Loucy (cell line): ENCODE measurements at regions not wholly inside any gene's neighbourhood (a gene's known extent, or its start where the extent isn't known, plus 50 kb on each side); places are given as distances from the start of the nearest gene placed in this dataset.
"Not testable (repeated sequence)": the region's sequence is repeated elsewhere in the genome, so short reads cannot be mapped to it uniquely, and the experiment has no call there.

Experiments used
- H2AFZ ChIP-seq: fragments of 200-600 bp; sonication (generic); 2 replicates; pipeline ENCODE4 v1.6.0; 2016; ENCODE audit warnings: antibody characterized with exemption, mild to moderate bottlenecking, low read length, moderate library complexity
- H3F3A ChIP-seq: fragments of 200-600 bp; 2 replicates; pipeline ENCODE4 v1.6.0; 2016; ENCODE audit warnings: antibody characterized with exemption, low read depth, mild to moderate bottlenecking
- H3K27me3 ChIP-seq: fragments of 200-600 bp; sonication (generic); 2 replicates; pipeline ENCODE4 v1.6.1; 2014; ENCODE audit warnings: low read length, mild to moderate bottlenecking; ENCODE audit not compliant: insufficient read depth, poor library complexity, severe bottlenecking
- H3K36me3 ChIP-seq: fragments of 200-600 bp; sonication (generic); 2 replicates; pipeline ENCODE4 v1.6.1; 2016; ENCODE audit warnings: low read length; ENCODE audit not compliant: insufficient read depth
- H3K4me1 ChIP-seq: fragments of 200-600 bp; sonication (generic); 2 replicates; pipeline ENCODE4 v1.5.1; 2014; ENCODE audit warnings: low read length, mild to moderate bottlenecking; ENCODE audit not compliant: insufficient read depth, poor library complexity, severe bottlenecking
- H3K4me2 ChIP-seq: fragments of 200-600 bp; sonication (generic); 2 replicates; pipeline ENCODE4 v1.6.0; 2014; ENCODE audit warnings: antibody characterized with exemption, low read length, low read depth, mild to moderate bottlenecking; ENCODE audit not compliant: poor library complexity, severe bottlenecking
- H3K4me3 ChIP-seq: fragments of 200-600 bp; sonication (generic); 2 replicates; pipeline ENCODE4 v1.5.1; 2014; ENCODE audit warnings: low read length, mild to moderate bottlenecking, mixed read lengths; ENCODE audit not compliant: poor library complexity, severe bottlenecking
- H3K79me2 ChIP-seq: fragments of 200-600 bp; sonication (generic); 2 replicates; pipeline ENCODE4 v1.6.1; 2014; ENCODE audit warnings: low read length; ENCODE audit not compliant: insufficient read depth
- H3K9ac ChIP-seq: fragments of 200-600 bp; sonication (generic); 2 replicates; pipeline ENCODE4 v1.6.0; 2014; ENCODE audit warnings: mild to moderate bottlenecking, low read depth, low read length, moderate library complexity; ENCODE audit not compliant: poor library complexity, severe bottlenecking
- H3K9me2 ChIP-seq: fragments of 200-600 bp; sonication (generic); replicated peaks from 2 replicates; pipeline ENCODE4 v1.6.1; 2016; ENCODE audit warnings: low read depth, low read length, mixed read lengths
- H3K9me3 ChIP-seq: fragments of 200-600 bp; sonication (generic); 2 replicates; pipeline ENCODE4 v1.6.1; 2014; ENCODE audit warnings: mild to moderate bottlenecking, antibody characterized with exemption, low read length, low read depth; ENCODE audit not compliant: insufficient read depth
- H4K20me1 ChIP-seq: fragments of 200-600 bp; sonication (generic); 2 replicates; pipeline ENCODE4 v1.6.0; 2014; ENCODE audit warnings: antibody characterized with exemption, low read length, mild to moderate bottlenecking; ENCODE audit not compliant: insufficient read depth, poor library complexity, severe bottlenecking
- EZH2phosphoT487 ChIP-seq: fragments of 200-600 bp; IDR thresholded peaks from 2 replicates; pipeline ENCODE4 v1.6.1; 2018; ENCODE audit warnings: antibody characterized with exemption, mild to moderate bottlenecking, moderate library complexity, borderline replicate concordance
- TF ChIP-seq, protein P1 (sequence below): fragments of 200-600 bp; sonication (generic); conservative IDR thresholded peaks from 2 replicates; pipeline ENCODE4 v1.5.1; 2014; ENCODE audit warnings: mild to moderate bottlenecking, antibody characterized with exemption, low read length

DNA sequence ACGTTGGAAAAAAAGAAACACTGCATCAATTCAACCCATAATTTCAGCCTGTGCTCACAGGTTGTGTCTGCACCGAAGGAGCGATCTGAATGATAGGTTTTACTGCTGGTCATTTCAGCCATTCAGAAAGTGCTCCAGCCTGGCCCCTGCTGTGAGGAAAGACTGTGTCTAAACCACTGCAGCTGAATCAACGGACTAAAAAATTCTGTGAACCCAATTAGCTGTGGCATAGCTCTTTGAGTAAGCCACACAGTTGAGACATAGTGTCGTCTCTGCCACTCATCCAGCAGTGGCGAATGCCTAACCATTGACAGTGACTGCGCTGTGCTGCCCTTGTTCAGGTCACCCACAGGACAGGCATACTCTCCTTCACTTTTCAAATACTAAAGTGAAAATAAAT lies 179.8 kb downstream of the COG6 start:
- H3K4me3 ChIP-seq = no peak overlapping the region
- no peaks in the 10 kb centered on the region for H3K36me3 ChIP-seq
- no peaks in the 10 kb centered on the region for H3K9me3 ChIP-seq
- H2AFZ ChIP-seq = no peak overlapping the region
- H3K27me3 ChIP-seq = no peaks in the 10 kb centered on the region
- H3K4me1 ChIP-seq = no peaks in the 10 kb centered on the region
- no peak overlapping the region for H3K4me2 ChIP-seq
- no peaks in the 10 kb centered on the region for H3F3A ChIP-seq
- H3K9me2 ChIP-seq = no peaks in the 10 kb centered on the region
- no peaks in the 10 kb centered on the region for H4K20me1 ChIP-seq
- H3K9ac ChIP-seq = no peak overlapping the region
- H3K79me2 ChIP-seq = no peaks in the 10 kb centered on the region
- no peak for TF ChIP-seq EZH2phosphoT487
- TF ChIP-seq, protein P1, sequence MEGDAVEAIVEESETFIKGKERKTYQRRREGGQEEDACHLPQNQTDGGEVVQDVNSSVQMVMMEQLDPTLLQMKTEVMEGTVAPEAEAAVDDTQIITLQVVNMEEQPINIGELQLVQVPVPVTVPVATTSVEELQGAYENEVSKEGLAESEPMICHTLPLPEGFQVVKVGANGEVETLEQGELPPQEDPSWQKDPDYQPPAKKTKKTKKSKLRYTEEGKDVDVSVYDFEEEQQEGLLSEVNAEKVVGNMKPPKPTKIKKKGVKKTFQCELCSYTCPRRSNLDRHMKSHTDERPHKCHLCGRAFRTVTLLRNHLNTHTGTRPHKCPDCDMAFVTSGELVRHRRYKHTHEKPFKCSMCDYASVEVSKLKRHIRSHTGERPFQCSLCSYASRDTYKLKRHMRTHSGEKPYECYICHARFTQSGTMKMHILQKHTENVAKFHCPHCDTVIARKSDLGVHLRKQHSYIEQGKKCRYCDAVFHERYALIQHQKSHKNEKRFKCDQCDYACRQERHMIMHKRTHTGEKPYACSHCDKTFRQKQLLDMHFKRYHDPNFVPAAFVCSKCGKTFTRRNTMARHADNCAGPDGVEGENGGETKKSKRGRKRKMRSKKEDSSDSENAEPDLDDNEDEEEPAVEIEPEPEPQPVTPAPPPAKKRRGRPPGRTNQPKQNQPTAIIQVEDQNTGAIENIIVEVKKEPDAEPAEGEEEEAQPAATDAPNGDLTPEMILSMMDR = no peak

DNA sequence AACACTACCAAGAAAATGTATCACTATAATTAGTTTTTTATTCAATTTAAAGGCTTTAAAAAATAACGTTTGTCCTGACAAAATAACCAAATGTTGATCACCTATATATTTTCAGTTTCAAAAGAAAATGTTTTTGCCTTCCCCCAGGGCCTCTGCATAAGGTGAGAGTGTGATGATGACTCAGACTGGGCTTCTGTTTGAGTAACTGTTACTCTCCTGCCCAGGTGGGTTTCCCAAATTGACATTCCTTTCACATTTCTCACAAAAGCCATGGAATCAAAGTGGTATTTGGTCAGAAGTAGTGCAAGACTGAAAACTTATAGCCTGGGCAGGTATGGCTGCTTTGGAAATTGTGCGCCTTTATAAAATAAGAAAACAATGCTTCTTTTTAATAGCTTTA lies 180.6 kb downstream of the COG6 start:
- H3K4me1 ChIP-seq = no peaks in the 10 kb centered on the region
- no peak overlapping the region for H3K9ac ChIP-seq
- no peak overlapping the region for H2AFZ ChIP-seq
- H3K79me2 ChIP-seq = no peaks in the 10 kb centered on the region
- H3F3A ChIP-seq = no peaks in the 10 kb centered on the region
- H3K36me3 ChIP-seq = no peaks in the 10 kb centered on the region
- H3K9me2 ChIP-seq = no peaks in the 10 kb centered on the region
- H4K20me1 ChIP-seq = no peaks in the 10 kb centered on the region
- no peak overlapping the region for H3K4me3 ChIP-seq
- no peak overlapping the region for H3K4me2 ChIP-seq
- TF ChIP-seq, protein P1 = no peak
- TF ChIP-seq EZH2phosphoT487 = no peak
- H3K9me3 ChIP-seq = no peaks in the 10 kb centered on the region
- H3K27me3 ChIP-seq = no peaks in the 10 kb centered on the region

DNA sequence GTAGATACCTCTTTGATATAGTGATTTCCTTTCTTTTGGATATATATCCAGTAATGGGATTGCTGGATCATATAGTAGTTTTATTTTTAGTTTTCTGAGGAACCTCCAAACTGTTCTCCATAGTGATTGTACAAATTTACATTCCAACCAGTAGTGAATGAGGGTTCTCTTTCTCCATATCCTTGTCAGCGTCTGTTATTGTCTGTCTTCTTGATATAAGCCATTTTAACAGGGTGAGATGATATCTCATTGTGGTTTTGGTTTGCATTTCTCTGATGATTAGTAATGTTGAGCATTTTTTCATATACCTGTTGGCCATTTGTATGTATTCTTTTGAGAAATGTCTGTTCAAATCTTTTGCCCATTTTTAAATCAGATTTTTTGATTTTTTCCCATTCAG lies 182.4 kb downstream of the COG6 start:
- H2AFZ ChIP-seq, H3K27me3 ChIP-seq, H3K4me2 ChIP-seq, H3K9ac ChIP-seq, H3K79me2 ChIP-seq, H3F3A ChIP-seq, H3K4me1 ChIP-seq, H4K20me1 ChIP-seq, H3K9me3 ChIP-seq, H3K4me3 ChIP-seq, H3K9me2 ChIP-seq, H3K36me3 ChIP-seq: not testable (repeated sequence)

DNA sequence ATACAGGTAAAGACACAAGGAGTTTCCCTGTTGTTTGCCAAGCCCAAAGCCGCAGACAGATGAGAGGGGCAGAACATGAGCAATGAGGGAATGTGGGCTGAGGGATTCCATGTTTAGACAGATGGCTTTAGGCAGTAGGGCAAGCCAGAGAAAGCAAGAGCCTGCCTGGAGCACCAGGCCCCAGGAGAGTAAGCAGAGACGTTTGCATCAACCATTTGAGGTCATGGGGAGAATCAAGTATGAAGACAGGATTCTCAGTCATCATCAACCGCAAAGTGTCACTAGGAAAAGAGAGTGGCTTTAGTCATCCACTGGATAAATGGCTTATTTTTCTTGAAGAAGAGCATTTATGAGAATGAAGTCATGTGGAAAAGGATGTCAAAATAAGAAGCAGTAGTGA lies 184.7 kb downstream of the COG6 start:
- H3K27me3 ChIP-seq = no peaks in the 10 kb centered on the region
- no peaks in the 10 kb centered on the region for H3K79me2 ChIP-seq
- no peaks in the 10 kb centered on the region for H3K9me3 ChIP-seq
- H3K9ac ChIP-seq = no peak overlapping the region
- H3K9me2 ChIP-seq = no peaks in the 10 kb centered on the region
- no peaks in the 10 kb centered on the region for H3K36me3 ChIP-seq
- no peak for TF ChIP-seq EZH2phosphoT487
- TF ChIP-seq, protein P1 = no peak
- no peak overlapping the region for H2AFZ ChIP-seq
- no peaks in the 10 kb centered on the region for H4K20me1 ChIP-seq
- H3K4me3 ChIP-seq = no peak overlapping the region
- no peaks in the 10 kb centered on the region for H3F3A ChIP-seq
- no peaks in the 10 kb centered on the region for H3K4me1 ChIP-seq
- H3K4me2 ChIP-seq = no peak overlapping the region
